Activated naive CD4-positive, alpha-beta T cell treated with anti-CD3 and anti-CD28 coated beads, Interleukin-2, amount 10 ng/mL, durations not matched to agents 7 days and 5 days (primary cell): ENCODE measurements at regions not wholly inside any gene's neighbourhood (a gene's known extent, or its start where the extent isn't known, plus 50 kb on each side); places are given as distances from the start of the nearest gene placed in this dataset.

Experiments used
- CTCF ChIA-PET: fragments of 350-600 bp; sonication (Branson Sonifier 250); formaldehyde crosslinking; loops from one replicate; lab custom pipeline; 2021; ENCODE audit warnings: antibody characterized with exemption; lab: Charles Lee
- DNase-seq: peaks from one replicate; pipeline ENCODE4 v3.0.0-alpha.2; 2020
- H3K27ac Mint-ChIP-seq: one replicate; pipeline ENCODE4 v1.8.0; 2021; ENCODE audit warnings: mild to moderate bottlenecking, moderate library complexity, mixed read lengths
- H3K27me3 Mint-ChIP-seq: one replicate; pipeline ENCODE4 v1.8.0; 2021; ENCODE audit warnings: mild to moderate bottlenecking, mixed read lengths
- H3K36me3 Mint-ChIP-seq: one replicate; pipeline ENCODE4 v1.8.0; 2021; ENCODE audit warnings: mixed read lengths
- H3K4me1 Mint-ChIP-seq: one replicate; pipeline ENCODE4 v1.8.0; 2021; ENCODE audit warnings: mixed read lengths
- H3K4me3 Mint-ChIP-seq: one replicate; pipeline ENCODE4 v1.8.0; 2021; ENCODE audit warnings: mild to moderate bottlenecking, moderate library complexity, mixed read lengths
- H3K9me3 Mint-ChIP-seq: one replicate; pipeline ENCODE4 v1.8.0; 2021; ENCODE audit warnings: mixed read lengths

DNA sequence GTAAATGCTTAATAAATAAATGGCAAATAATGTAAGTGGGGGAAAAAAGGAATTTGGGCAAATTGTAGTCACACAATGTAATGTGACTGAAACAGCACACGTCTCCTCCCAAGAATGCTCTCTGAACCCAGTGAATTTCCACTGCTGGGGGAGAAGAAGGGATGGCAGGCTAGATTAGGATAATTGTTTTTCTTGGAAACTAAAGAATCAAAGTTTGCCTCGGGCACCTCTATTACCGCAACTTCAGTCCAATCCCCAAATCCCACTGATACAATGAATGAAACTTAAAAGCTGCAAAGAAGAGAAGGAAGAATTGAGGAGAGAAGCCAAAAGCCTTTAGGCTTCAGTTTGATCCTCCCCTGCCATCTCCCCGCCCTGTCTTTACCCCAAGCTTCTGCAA lies 423.2 kb upstream of the PAPPA start:
- no peak overlapping the region for H3K27ac Mint-ChIP-seq
- H3K4me3 Mint-ChIP-seq = no peak overlapping the region
- CTCF ChIA-PET = no interaction called here
- H3K27me3 Mint-ChIP-seq = no peaks in the 10 kb centered on the region
- H3K36me3 Mint-ChIP-seq = no peaks in the 10 kb centered on the region
- DNase-seq = no peak
- H3K4me1 Mint-ChIP-seq = no peaks in the 10 kb centered on the region
- H3K9me3 Mint-ChIP-seq = peaks cover 15% of the 10 kb centered on the region

DNA sequence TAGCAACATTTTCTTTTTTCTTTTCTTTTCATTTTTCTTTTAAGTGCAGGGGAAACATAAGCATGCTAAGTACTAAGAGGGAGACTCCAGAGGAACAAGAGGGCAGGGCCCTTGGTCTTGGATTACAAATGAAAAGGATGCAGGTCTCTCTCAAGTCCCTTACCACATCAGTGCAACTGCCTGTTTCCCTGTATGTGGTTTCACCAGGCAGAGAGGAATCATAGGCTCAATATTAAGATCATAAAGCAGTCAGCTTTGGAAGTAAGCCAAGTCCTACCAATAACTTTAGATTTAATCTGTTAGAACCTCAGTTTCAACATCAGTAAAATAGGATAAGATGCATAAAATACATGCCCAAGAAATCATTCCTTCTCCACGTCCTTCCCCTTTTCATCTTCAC lies 422.7 kb upstream of the PAPPA start:
- Mint-ChIP-seq H3K4me3 (no peak overlapping the region), H3K27me3 (no peaks in the 10 kb centered on the region), H3K27ac (no peak overlapping the region), H3K4me1 (no peaks in the 10 kb centered on the region), H3K36me3 (no peaks in the 10 kb centered on the region), H3K9me3 (peaks cover 13% of the 10 kb centered on the region)
- CTCF ChIA-PET = no interaction called here
- DNase-seq = no peak

DNA sequence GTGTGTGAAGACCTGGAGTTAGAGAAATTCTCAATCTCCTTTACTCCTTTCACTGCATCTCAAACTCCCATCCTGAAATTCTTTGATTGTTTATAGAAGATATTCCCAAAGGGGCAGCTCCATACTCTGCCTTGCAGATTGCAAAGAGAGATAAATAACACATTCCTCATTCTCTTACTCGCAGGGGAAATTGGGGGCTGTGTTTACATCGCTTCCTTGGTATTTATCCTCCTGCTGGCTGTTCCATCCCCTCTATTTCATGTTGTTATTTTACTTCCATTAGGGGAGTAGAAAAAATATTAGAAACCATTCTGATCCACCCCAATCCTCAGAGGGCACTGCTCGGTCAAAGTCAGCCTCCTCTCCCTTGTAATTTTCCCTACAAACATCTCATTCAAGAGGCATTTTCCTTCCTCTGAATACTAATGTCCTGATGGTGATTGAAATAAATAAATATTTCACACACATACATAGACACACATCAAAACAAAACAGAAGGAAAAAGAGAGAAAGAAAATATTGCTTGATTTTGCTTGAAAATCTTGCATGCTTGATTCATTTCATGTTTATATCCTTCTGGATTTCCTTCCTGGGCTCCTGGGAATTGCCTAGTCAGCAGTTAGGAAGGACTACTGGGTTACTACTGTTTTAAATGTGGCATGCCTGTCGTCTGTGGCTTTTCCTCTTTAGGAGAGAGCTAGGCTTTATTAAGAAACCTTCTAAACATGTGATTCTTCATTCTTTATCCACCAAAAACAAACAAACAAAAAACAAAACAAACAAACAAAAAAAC lies 420.1 kb upstream of the PAPPA start:
- CTCF ChIA-PET = no interaction called here
- Mint-ChIP-seq H3K4me1 (no peaks in the 10 kb centered on the region), H3K9me3 (peaks cover 7% of the 10 kb centered on the region), H3K27me3 (no peaks in the 10 kb centered on the region), H3K36me3 (no peaks in the 10 kb centered on the region), H3K27ac (no peak overlapping the region), H3K4me3 (no peak overlapping the region)
- DNase-seq = no peak

DNA sequence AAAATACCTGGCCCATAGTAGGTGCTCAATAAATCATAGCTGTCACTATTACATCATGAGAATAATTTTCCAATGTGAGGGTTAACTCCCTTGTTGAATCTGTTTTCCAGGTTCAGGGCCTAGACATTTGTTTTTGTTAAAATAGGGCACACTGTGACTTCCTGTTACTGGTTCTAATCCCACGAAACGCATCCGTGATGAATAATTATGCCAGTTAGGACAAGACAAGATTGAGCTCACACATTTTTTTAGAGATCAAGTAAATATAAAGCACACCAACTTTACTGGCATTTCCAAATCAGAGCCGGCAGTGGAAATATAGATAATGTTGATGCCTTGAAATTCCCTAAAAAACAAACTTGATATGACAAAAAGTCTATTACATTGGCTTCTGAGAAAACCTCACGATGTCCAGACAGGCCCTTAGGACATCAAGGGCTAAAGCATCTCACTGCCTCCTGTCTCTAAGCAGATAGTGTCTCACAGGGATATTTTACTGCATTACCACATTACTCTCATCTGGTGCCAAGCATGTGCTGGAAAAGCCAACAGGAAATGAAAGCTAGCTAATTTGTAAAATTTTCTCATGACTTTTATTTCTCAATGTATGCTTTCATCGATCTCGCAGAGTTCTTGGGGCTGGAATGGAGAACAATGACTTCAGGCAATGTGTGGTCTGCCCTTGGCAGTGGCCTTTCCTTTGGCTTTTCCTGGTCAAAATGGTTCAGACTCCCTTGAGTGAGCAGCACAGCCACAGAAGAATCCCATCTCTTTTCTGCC lies 414.3 kb upstream of the PAPPA start:
- no peaks in the 10 kb centered on the region for H3K36me3 Mint-ChIP-seq
- no peak overlapping the region for H3K4me3 Mint-ChIP-seq

DNA sequence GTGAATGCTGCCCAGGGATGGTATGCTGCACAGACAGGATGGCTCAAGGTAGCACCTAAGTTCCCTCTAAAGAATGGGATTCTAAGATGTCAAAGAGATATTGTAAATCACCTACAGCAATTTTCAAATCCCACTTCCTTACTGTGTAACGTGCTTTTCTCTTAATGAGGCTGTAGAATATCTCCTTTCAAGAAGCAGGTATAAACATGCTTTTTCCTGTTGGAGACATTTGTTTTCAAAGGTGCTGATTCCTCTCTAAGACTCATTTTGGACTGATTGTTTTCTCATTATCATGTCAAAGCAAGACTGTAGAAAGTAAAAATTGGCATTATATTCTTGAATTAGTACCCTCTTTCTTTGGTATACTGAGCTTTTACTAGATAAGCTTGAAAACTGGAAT lies 412.6 kb upstream of the PAPPA start:
- Mint-ChIP-seq H3K4me3 (no peak overlapping the region), H3K27me3 (no peaks in the 10 kb centered on the region), H3K27ac (no peak overlapping the region), H3K9me3 (no peaks in the 10 kb centered on the region), H3K4me1 (no peaks in the 10 kb centered on the region), H3K36me3 (no peaks in the 10 kb centered on the region)
- no peak for DNase-seq
- CTCF ChIA-PET = no interaction called here

More for the DNA sequence above, 414.3 kb upstream of the PAPPA start:
- no peaks in the 10 kb centered on the region for H3K4me1 Mint-ChIP-seq
- CTCF ChIA-PET = no interaction called here
- no peak for DNase-seq
- no peak overlapping the region for H3K27ac Mint-ChIP-seq
- no peaks in the 10 kb centered on the region for H3K27me3 Mint-ChIP-seq
- H3K9me3 Mint-ChIP-seq = no peaks in the 10 kb centered on the region

GRCh38 chr9:115743709-115744605 lies 409.6 kb upstream of the PAPPA start:
- Mint-ChIP-seq H3K27me3 (no peaks in the 10 kb centered on the region), H3K9me3 (no peaks in the 10 kb centered on the region), H3K4me3 (no peak overlapping the region), H3K4me1 (no peaks in the 10 kb centered on the region), H3K27ac (peak overlapping the region; percentile 29), H3K36me3 (no peaks in the 10 kb centered on the region)
- DNase-seq = no peak
- CTCF ChIA-PET = no interaction called here

GRCh38 chr9:115746496-115746895 lies 407.1 kb upstream of the PAPPA start:
- no peaks in the 10 kb centered on the region for H3K27me3 Mint-ChIP-seq
- CTCF ChIA-PET = no interaction called here
- no peaks in the 10 kb centered on the region for H3K9me3 Mint-ChIP-seq
- no peak overlapping the region for H3K27ac Mint-ChIP-seq
- no peaks in the 10 kb centered on the region for H3K4me1 Mint-ChIP-seq
- no peak overlapping the region for H3K4me3 Mint-ChIP-seq
- no peaks in the 10 kb centered on the region for H3K36me3 Mint-ChIP-seq
- DNase-seq = no peak

GRCh38 chr9:115747731-115748130 lies 405.9 kb upstream of the PAPPA start:
- Mint-ChIP-seq H3K27ac (no peak overlapping the region), H3K27me3 (no peaks in the 10 kb centered on the region), H3K4me1 (no peaks in the 10 kb centered on the region), H3K36me3 (no peaks in the 10 kb centered on the region), H3K9me3 (no peaks in the 10 kb centered on the region), H3K4me3 (no peak overlapping the region)
- DNase-seq = no peak
- CTCF ChIA-PET = no interaction called here

DNA sequence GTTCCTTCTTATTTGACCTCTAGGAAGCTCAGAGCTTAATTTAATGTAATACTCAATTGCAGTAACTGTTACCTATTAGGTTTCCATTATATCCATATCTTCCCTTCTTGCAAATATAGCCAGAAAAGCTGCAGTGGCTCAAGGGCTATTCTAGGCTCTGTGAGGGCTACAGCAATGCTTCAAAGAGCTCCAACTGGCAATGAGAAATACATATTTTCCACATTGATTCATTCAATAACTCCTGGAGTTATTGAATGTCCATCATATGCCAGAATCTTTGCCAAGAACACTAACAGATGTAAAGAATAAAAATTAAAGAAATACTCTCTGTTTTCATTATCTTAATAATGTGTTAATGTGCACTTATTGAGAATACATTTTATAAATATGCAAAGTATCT lies 396.9 kb upstream of the PAPPA start:
- Mint-ChIP-seq H3K9me3 (no peaks in the 10 kb centered on the region), H3K27ac (no peak overlapping the region), H3K4me3 (no peak overlapping the region), H3K27me3 (no peaks in the 10 kb centered on the region), H3K36me3 (no peaks in the 10 kb centered on the region), H3K4me1 (no peaks in the 10 kb centered on the region)
- CTCF ChIA-PET = no interaction called here
- DNase-seq = no peak

DNA sequence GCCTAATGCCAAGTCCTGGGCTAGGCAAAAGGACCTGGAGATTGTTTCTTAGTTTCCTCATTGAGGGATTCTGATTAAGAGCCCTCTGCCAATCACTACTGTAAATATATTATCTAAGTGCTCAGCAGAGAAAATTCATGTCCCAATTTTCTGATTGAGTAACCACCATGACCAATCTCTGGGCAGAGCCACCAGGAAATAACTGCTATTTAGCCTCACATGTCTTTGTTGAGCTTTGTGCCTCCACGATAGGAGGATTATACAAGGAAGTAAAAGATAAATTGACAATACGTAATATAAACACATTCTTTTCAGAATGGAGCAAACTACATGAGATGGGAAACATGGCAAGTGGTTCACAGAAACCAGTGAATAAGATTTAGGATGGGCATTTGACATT lies 396.1 kb upstream of the PAPPA start:
- Mint-ChIP-seq H3K27ac (no peak overlapping the region), H3K4me1 (no peaks in the 10 kb centered on the region), H3K36me3 (no peaks in the 10 kb centered on the region), H3K4me3 (no peak overlapping the region), H3K27me3 (no peaks in the 10 kb centered on the region), H3K9me3 (no peaks in the 10 kb centered on the region)
- DNase-seq = no peak
- CTCF ChIA-PET = no interaction called here

DNA sequence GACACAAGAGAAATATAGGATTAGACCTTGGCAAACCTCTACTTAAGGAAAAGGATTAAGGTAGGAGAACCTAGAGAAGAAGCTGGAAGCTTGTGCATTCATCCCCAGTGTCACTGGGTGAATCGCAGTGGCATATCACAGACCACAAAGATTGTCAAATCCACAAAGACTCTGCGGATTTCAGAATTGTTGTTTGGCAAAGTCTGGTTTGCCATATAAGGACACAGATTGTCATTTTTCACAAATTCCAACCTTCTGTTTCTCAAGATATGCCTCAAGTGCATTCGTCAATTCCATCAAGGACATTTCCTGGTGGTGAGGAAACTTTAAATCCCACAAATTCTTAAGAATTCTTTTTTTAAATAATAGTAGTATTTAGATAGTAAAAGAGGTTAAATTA lies 395.1 kb upstream of the PAPPA start:
- Mint-ChIP-seq H3K27me3 (no peaks in the 10 kb centered on the region), H3K4me3 (no peak overlapping the region), H3K36me3 (no peaks in the 10 kb centered on the region), H3K4me1 (no peaks in the 10 kb centered on the region), H3K9me3 (no peaks in the 10 kb centered on the region), H3K27ac (no peak overlapping the region)
- DNase-seq = no peak
- CTCF ChIA-PET = no interaction called here

- DNase-seq = no peak
- Mint-ChIP-seq H3K27ac (no peak overlapping the region), H3K27me3 (no peaks in the 10 kb centered on the region), H3K9me3 (no peaks in the 10 kb centered on the region), H3K36me3 (no peaks in the 10 kb centered on the region), H3K4me1 (no peaks in the 10 kb centered on the region), H3K4me3 (no peak overlapping the region)
- CTCF ChIA-PET = no interaction called here
Observed at GRCh38 chr9:115759426-115759825, 394.2 kb upstream of the PAPPA start.

DNA sequence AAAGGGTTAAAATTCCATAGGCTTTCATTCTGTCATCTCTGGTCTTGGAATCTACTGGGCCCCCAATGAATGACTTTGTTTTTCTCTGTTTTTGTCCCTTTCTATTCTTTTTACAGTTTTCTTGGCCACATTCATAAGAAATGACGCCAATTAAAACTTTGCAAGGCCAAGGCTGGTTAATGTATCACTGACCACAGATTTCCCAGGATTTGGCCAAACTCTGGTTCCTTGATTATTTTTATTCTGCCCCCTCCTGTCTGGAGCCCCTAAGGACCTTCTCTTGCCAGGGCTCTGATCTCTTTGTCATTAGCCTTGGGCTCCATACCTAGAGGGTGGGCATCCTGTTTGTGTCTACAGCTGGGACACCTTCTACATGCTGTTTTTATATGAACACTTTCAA lies 388.9 kb upstream of the PAPPA start:
- CTCF ChIA-PET = no interaction called here
- no peak overlapping the region for H3K4me3 Mint-ChIP-seq
- no peaks in the 10 kb centered on the region for H3K9me3 Mint-ChIP-seq
- H3K27ac Mint-ChIP-seq = no peak overlapping the region
- H3K4me1 Mint-ChIP-seq = no peaks in the 10 kb centered on the region
- no peaks in the 10 kb centered on the region for H3K36me3 Mint-ChIP-seq
- no peak for DNase-seq
- H3K27me3 Mint-ChIP-seq = no peaks in the 10 kb centered on the region

- CTCF ChIA-PET = no interaction called here
- Mint-ChIP-seq H3K27me3 (no peaks in the 10 kb centered on the region), H3K27ac (no peak overlapping the region), H3K4me1 (no peaks in the 10 kb centered on the region), H3K9me3 (no peaks in the 10 kb centered on the region), H3K4me3 (no peak overlapping the region), H3K36me3 (no peaks in the 10 kb centered on the region)
- DNase-seq = no peak
Observed at GRCh38 chr9:115765060-115765459, 388.5 kb upstream of the PAPPA start.
